HEK293T (cell line): ENCODE measurements at regions not wholly inside any gene's neighbourhood (a gene's known extent, or its start where the extent isn't known, plus 50 kb on each side); places are given as distances from the start of the nearest gene placed in this dataset.

Experiments
- FOXK2 ChIP-seq: fragments of 450-650 bp; IDR thresholded peaks from 2 replicates; pipeline ENCODE4 v1.6.1; 2016; ENCODE audit warnings: mild to moderate bottlenecking
- NFRKB ChIP-seq: fragments of 450-650 bp; IDR thresholded peaks from 2 replicates; pipeline ENCODE4 v1.6.1; 2016; ENCODE audit warnings: mild to moderate bottlenecking, moderate library complexity
- SP1 ChIP-seq: fragments of 450-650 bp; IDR thresholded peaks from 2 replicates; pipeline ENCODE4 v1.6.1; 2017

- TF ChIP-seq FOXK2 (no peak), NFRKB (no peak), SP1 (no peak)
These were observed 2276.3 kb downstream of the MAT2B start for GRCh38 chr5:165781738-165782137.
